Bronchial epithelial cell (primary cell): ENCODE measurements at regions not wholly inside any gene's neighbourhood (a gene's known extent, or its start where the extent isn't known, plus 50 kb on each side); places are given as distances from the start of the nearest gene placed in this dataset.
A peak's percentile ranks its signal among the peaks of the same experiment; 100 is the strongest.

Experiments
- DNase-seq: peaks from one replicate; pipeline ENCODE4 v3.0.0-alpha.2; 2010; ENCODE audit warnings: low read depth
- FAIRE-seq: peaks from 2 replicates; lab custom pipeline; 2011; peaks lifted over from hg19 to GRCh38; lab: Jason Lieb, UNC
- H3K27me3 ChIP-seq: 2 replicates; pipeline ENCODE4 v1.5.1; 2011; ENCODE audit warnings: low read length; ENCODE audit not compliant: control insufficient read depth, insufficient read depth
- H3K36me3 ChIP-seq: 2 replicates; pipeline ENCODE4 v1.5.1; 2011; ENCODE audit warnings: low read length; ENCODE audit not compliant: control insufficient read depth, insufficient read depth
- H3K4me3 ChIP-seq: 2 replicates; pipeline ENCODE4 v1.5.1; 2011; ENCODE audit warnings: mild to moderate bottlenecking, low read depth, low read length, control low read depth
- CTCF ChIP-seq: IDR thresholded peaks from 2 replicates; pipeline ENCODE4 v1.5.1; 2011; ENCODE audit warnings: mild to moderate bottlenecking, moderate library complexity, low read length, control low read depth, inconsistent platforms; ENCODE audit not compliant: insufficient read depth, severe bottlenecking

GRCh38 chr7:43015301-43015700 lies 83.1 kb downstream of the MRPL32 start:
- H3K27me3 ChIP-seq, result no peaks in the 10 kb centered on the region
- FAIRE-seq (no peak), DNase-seq (no peak)
- no peaks in the 10 kb centered on the region for H3K36me3 ChIP-seq
- TF ChIP-seq CTCF, result no peak
- no peak overlapping the region for H3K4me3 ChIP-seq

- Histone ChIP-seq H3K4me3 (no peak overlapping the region), H3K27me3 (peaks cover 2% of the 10 kb centered on the region), H3K36me3 (no peaks in the 10 kb centered on the region)
- DNase-seq, result peak; percentile 89
- no peak for TF ChIP-seq CTCF
- FAIRE-seq, result no peak
These were observed 86.3 kb downstream of the MRPL32 start for GRCh38 chr7:43018446-43018845.

GRCh38 chr7:43021431-43021830 lies 89.3 kb downstream of the MRPL32 start:
- FAIRE-seq (no peak), DNase-seq (no peak)
- Histone ChIP-seq H3K36me3 (no peaks in the 10 kb centered on the region), H3K27me3 (peaks cover 2% of the 10 kb centered on the region), H3K4me3 (no peak overlapping the region)
- no peak for TF ChIP-seq CTCF

GRCh38 chr7:43022008-43022407 lies 89.8 kb downstream of the MRPL32 start:
- Histone ChIP-seq H3K27me3 (peaks cover 2% of the 10 kb centered on the region), H3K36me3 (no peaks in the 10 kb centered on the region), H3K4me3 (no peak overlapping the region)
- FAIRE-seq (no peak), DNase-seq (no peak)
- TF ChIP-seq CTCF, result no peak

GRCh38 chr7:43033369-43033768 lies 79.1 kb upstream of the HECW1 start:
- DNase-seq (no peak), FAIRE-seq (no peak)
- TF ChIP-seq CTCF, result no peak
- Histone ChIP-seq H3K27me3 (peaks cover 9% of the 10 kb centered on the region), H3K36me3 (no peaks in the 10 kb centered on the region), H3K4me3 (no peak overlapping the region)

GRCh38 chr7:43034535-43035002 lies 77.9 kb upstream of the HECW1 start:
- DNase-seq, result no peak
- peak; percentile 66 for FAIRE-seq
- no peak overlapping the region for H3K4me3 ChIP-seq
- no peaks in the 10 kb centered on the region for H3K36me3 ChIP-seq
- H3K27me3 ChIP-seq, result peaks cover 5% of the 10 kb centered on the region
- TF ChIP-seq CTCF, result no peak
